ENCODE measurements at regions not wholly inside any gene's neighbourhood (a gene's known extent, or its start where the extent isn't known, plus 50 kb on each side); places are given as distances from the start of the nearest gene placed in this dataset.

GRCh38 chr1:104378414-104378813, 628.7 kb downstream of the AMY1C start:
- DNase-seq (ENCODE audit: low read depth): no peak
- in situ Hi-C loops (cut with HindIII; ENCODE audit: low sequenced_read_pairs): no loop called here
- no peak overlapping the region for H3K4me3 ChIP-seq (ENCODE audit: low read depth, low read length)
- TF ChIP-seq CTCF (IDR thresholded peaks at IDR 0.05; ENCODE audit: low read depth, low read length, missing control alignments): no peak

- in situ Hi-C loops (cut with HindIII; ENCODE audit: low sequenced_read_pairs): no loop called here
Observed at GRCh38 chr1:104380003-104380402, 630.3 kb downstream of the AMY1C start.

GRCh38 chr1:104387716-104388508, 638.2 kb downstream of the AMY1C start:
- no peak for DNase-seq (ENCODE audit: low read depth)
- TF ChIP-seq CTCF (IDR thresholded peaks at IDR 0.05; ENCODE audit: low read depth, low read length, missing control alignments): no peak
- in situ Hi-C loops (cut with HindIII; ENCODE audit: low sequenced_read_pairs): no loop called here
- no peak overlapping the region for H3K4me3 ChIP-seq (ENCODE audit: low read depth, low read length)

More at GRCh38 chr1:104380003-104380402, 630.3 kb downstream of the AMY1C start:
- no peak overlapping the region for H3K4me3 ChIP-seq (ENCODE audit: low read depth, low read length)
- no peak for DNase-seq (ENCODE audit: low read depth)
- TF ChIP-seq CTCF (IDR thresholded peaks at IDR 0.05; ENCODE audit: low read depth, low read length, missing control alignments): no peak

- no peak for TF ChIP-seq CTCF (IDR thresholded peaks at IDR 0.05; ENCODE audit: low read depth, low read length, missing control alignments)
- DNase-seq (ENCODE audit: low read depth): no peak
- in situ Hi-C loops (cut with HindIII; ENCODE audit: low sequenced_read_pairs): no loop called here
- no peak overlapping the region for H3K4me3 ChIP-seq (ENCODE audit: low read depth, low read length)
Observed at GRCh38 chr1:104392552-104392951, 642.9 kb downstream of the AMY1C start.

GRCh38 chr1:104402178-104402577, 652.5 kb downstream of the AMY1C start:
- no peak for TF ChIP-seq CTCF (IDR thresholded peaks at IDR 0.05; ENCODE audit: low read depth, low read length, missing control alignments)
- H3K4me3 ChIP-seq (ENCODE audit: low read depth, low read length): no peak overlapping the region
- in situ Hi-C loops (cut with HindIII; ENCODE audit: low sequenced_read_pairs): no loop called here
- no peak for DNase-seq (ENCODE audit: low read depth)

- TF ChIP-seq CTCF (IDR thresholded peaks at IDR 0.05; ENCODE audit: low read depth, low read length, missing control alignments): no peak
- DNase-seq (ENCODE audit: low read depth): no peak
Observed at GRCh38 chr1:104403883-104404282, 654.2 kb downstream of the AMY1C start.

More at GRCh38 chr1:104403883-104404282, 654.2 kb downstream of the AMY1C start:
- in situ Hi-C loops (cut with HindIII; ENCODE audit: low sequenced_read_pairs): no loop called here
- H3K4me3 ChIP-seq (ENCODE audit: low read depth, low read length): no peak overlapping the region
